CD4-positive, alpha-beta T cell treated with Interleukin-12 subunit alpha and Interleukin-12 subunit beta, for 1 hour (primary cell): ENCODE measurements at regions not wholly inside any gene's neighbourhood (a gene's known extent, or its start where the extent isn't known, plus 50 kb on each side); places are given as distances from the start of the nearest gene placed in this dataset.
"Not testable (repeated sequence)": the region's sequence is repeated elsewhere in the genome, so short reads cannot be mapped to it uniquely, and the experiment has no call there.

Experiments
- DNase-seq: peaks from one replicate; pipeline ENCODE4 v3.0.0-alpha.2; 2020

DNA sequence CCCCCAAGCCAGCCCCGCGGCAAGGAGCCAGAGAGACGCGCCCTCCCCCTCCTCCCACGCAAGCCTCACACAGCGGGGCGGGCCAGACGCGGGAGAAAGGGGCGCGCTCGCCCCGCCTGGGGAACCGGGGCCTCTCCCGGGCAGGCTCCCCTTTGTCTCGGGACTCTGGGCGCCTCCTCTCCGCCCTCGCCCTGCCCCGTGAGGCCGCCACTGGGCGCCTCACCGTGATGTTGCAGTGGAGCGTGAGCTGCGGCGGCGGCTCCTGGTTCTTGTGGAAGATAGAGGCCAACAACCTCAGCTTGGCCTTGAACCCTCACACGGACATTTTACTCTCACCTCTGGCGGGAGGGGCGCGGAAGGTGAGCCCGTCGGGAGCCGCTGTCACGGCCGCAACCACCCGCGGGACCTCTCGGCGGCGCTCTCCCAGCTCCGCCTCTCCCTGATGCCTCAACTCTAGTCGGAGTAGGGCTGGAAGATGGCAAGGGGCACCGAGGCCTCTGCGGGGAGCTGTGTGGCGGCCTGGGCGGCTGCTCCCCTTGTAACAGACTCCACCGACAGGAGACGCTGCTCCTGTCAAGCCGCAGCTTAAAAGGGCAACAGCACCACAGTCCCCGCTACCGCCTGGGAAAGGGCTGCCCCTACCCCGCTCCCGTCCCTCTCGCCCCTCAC, 179.2 kb upstream of the ZSCAN2 start:
- DNase-seq = not testable (repeated sequence)

DNA sequence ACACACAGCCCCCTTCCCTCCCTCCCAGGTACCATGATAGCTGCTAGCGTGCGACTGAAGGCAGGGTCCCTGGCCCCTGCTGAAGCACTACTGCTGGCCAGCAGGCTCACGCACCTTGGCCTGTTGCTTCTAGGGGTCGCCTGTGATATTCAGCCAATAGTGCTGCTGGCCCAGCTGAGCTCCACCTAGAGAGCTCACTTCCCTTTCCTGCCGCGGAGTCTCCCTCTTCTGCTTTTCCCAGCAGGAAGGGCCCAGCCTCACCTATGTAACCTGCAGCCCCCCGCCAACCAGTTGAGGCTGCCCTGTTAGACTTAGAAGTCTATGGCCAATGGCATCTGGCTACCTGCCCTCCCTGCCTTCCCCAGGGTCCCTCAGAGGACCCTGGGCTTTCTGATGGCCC, 175.5 kb upstream of the ZSCAN2 start:
- not testable (repeated sequence) for DNase-seq

DNA sequence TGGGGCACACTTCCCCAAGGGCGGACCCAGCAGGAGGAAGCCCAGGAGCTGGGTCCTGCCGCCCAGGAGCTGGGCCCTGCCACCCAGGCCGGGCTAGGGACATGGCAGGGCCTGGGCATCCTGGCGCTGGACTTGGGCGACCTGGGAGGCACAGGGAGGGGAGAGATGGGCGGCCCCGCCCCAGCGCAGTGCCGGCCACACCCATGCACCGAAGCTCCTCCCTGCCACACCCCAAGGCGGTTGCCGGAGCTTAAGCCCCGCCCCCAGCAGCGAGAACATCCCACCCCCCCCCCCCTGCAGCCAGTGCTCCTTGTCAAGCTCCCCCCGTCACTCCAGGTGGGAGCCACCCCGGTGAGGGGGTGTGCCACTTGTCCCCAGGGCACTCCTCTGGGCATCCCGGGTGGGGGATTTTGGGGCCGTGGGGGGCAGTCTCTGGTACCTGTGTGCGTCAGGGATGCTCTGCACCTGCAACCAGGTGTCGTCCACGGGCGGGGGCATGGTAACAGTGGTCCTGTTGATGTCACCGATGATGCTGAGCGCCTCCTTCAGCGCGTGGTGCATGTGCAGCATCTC, 127.4 kb upstream of the ZSCAN2 start:
- DNase-seq = not testable (repeated sequence)

DNA sequence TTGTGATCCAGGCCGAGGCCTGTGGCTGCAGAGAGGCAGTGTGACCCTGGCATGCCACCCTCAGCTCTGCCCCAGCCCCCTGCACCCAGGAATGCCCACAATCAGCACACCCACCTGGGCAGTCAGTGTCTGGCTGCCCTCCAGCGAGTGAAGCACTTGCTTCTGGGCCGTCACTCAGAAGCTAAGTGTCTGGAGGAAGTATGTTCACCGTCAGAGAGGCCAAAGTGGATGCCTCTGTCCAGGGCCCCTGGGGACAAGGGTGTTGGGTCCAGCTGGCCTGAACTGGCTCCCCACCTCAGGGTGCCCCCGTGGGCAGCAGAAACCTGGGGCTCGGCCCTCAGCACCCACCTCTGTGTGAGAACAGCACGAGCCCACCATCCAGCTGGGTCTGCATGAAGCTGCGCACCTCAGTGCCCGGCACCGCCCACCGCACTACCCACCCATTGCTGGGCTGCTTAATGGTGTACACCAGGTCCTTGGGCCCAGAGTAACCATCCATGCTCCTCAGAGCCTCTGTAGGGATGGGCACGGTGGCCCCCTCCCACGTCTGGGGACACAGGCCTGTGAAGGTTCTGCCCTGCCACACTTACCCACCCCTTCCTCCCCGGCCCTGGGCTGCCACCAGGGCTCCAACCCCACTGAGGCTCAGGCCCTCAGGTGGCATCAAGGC, 124.3 kb upstream of the ZSCAN2 start:
- not testable (repeated sequence) for DNase-seq

DNA sequence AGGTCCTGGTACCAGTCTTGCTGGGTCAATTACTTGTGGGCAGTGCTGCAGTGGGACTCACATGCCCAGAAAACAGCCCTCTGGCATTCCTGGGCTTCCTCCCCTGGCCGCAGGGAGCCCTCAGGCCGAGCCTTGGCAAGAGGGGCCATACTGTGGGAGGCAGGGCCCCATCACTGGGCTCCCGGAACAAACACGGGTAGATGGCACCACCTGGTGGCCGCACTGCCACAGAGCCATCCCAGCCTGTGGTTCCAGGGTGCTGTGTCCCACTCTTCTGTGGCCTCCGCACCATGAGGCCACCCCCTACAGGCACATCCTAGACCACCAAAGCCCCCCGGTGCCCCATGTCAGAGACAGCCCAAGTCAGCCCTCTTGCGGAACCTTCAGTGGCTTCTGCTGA, 123.3 kb upstream of the ZSCAN2 start:
- not testable (repeated sequence) for DNase-seq

DNA sequence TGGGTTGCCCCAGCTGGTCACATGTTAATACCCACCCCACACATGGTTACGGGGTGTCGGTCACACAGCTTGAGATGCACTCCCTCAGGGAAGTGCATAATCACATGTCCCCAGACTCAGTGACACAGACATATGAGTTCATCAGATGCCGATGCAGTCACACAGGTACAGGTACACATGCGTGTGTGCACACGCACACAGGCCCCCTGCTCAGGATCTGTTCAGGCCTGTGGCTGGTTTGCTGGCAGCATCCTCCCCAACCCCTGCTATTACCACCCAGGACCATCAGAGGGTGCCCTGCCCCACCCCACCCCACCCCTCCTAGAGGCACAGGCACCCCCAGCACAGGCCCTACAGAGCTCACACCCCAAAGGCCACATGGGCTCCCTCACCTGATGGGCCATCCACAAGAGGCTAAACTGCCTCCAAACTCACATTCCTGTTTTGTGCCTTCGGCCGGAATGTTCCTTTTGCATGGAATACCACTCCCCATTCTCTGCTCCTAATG, 120.6 kb upstream of the ZSCAN2 start:
- not testable (repeated sequence) for DNase-seq

DNA sequence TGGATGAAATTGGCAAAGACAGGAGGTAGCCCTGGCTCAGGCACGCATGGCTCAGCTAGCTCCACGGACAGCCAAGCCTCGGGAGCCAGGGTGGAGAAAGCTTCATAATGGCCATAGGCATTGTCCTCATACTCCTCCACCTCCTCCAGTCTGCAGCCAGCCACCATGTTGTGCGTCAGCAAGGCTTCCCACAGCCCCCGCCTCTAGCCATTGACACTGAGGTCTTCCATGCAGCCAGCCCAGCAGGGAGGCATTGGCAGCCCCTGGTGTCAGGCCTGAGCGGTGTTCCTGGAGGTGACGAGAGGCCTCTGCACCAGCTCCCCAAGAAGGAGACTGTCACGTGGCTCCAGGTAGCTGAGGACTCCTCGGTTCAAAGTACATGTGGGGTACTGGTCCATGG, 117.0 kb upstream of the ZSCAN2 start:
- DNase-seq = not testable (repeated sequence)

DNA sequence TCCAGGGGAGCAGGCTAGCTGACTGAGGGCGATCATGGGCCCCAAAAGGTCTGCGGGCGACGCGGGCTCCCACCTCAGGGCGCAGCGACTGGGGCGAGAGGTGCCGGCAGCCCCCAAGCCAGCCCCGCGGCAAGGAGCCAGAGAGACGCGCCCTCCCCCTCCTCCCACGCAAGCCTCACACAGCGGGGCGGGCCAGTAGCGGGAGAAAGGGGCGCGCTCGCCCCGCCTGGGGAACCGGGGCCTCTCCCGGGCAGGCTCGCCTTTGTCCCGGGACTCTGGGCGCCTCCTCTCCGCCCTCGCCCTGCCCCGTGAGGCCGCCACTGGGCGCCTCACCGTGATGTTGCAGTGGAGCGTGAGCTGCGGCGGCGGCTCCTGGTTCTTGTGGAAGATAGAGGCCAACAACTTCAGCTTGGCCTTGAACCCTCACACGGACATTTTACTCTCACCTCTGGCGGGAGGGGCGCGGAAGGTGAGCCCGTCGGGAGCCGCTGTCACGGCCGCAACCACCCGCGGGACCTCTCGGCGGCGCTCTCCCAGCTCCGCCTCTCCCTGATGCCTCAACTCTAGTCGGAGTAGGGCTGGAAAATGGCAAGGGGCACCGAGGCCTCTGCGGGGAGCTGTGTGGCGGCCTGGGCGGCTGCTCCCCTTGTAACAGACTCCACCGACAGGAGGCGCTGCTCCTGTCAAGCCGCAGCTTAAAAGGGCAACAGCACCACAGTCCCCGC, 100.5 kb upstream of the ZSCAN2 start:
- DNase-seq = peak; percentile 7

DNA sequence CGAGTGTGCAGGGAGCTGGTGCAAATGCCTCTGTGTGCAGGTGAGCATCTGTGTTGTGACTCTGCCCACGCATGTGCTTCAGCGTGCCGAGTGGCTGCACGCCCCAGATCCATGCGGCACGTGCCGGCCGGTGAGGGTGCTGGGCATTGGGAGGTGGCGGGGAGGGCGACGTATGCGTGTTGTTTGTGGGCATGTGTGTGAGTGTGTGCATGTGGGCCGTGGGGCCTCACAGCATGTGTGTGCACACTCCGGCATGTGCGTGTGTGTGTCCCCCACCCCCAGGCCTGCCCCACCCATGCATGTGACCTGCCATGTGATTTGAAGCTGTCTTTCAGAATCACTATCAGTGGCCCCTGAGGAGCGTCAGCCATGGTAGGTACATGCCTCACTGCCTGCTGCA, 97.7 kb upstream of the ZSCAN2 start:
- DNase-seq = not testable (repeated sequence)

DNA sequence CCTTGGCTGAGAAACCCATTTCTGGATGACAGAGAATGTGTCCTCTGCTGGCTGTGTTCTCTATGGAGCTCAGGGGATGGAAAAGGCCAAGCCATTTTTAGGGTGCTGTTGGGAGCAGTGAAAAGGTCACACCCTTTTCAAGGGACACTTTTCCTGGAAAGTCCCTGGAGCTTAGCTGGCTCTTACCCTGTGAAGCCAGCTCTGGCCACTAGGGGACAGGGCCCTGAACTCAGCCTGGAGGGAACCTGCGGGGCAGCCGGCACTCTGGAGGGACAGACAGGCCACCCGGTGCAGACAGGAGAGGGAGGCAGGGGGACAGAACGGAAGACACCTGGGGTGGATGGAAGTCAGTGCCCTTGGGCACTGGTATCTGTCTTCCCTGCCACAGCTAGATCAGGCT, 95.3 kb upstream of the ZSCAN2 start:
- DNase-seq = not testable (repeated sequence)

DNA sequence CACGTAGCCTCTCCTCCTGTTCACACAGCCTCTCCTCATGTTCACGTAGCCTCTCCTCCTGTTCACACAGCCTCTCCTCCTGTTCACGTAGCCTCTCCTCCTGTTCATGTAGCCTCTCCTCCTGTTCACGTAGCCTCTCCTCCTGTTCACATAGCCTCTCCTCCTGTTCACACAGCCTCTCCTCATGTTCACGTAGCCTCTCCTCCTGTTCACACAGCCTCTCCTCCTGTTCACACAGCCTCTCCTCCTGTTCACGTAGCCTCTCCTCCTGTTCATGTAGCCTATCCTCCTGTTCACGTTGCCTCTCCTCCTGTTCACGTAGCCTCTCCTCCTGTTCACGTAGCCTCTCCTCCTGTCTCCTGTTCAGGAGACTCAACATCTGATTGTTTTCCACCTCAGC, 88.5 kb upstream of the ZSCAN2 start:
- DNase-seq = not testable (repeated sequence)

DNA sequence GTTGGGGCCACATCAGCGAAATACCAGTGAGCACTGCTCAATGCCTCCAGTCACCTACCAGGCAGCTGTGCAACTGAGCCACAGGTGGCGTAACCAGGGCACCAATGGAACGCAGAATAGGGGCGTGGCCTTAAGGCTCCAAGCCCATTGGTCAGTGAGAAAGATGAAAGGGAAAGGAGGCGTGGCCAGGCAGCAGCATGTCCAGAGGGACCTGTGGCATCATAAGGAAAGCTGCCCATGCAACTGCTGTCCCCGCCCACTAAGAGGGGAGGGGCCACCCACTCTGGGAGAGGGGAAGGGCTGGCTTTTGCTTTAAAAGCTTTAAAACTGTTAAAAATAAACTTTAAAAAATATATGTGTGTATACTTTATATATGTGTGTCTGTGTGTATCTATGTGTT, 84.0 kb upstream of the ZSCAN2 start:
- not testable (repeated sequence) for DNase-seq

DNA sequence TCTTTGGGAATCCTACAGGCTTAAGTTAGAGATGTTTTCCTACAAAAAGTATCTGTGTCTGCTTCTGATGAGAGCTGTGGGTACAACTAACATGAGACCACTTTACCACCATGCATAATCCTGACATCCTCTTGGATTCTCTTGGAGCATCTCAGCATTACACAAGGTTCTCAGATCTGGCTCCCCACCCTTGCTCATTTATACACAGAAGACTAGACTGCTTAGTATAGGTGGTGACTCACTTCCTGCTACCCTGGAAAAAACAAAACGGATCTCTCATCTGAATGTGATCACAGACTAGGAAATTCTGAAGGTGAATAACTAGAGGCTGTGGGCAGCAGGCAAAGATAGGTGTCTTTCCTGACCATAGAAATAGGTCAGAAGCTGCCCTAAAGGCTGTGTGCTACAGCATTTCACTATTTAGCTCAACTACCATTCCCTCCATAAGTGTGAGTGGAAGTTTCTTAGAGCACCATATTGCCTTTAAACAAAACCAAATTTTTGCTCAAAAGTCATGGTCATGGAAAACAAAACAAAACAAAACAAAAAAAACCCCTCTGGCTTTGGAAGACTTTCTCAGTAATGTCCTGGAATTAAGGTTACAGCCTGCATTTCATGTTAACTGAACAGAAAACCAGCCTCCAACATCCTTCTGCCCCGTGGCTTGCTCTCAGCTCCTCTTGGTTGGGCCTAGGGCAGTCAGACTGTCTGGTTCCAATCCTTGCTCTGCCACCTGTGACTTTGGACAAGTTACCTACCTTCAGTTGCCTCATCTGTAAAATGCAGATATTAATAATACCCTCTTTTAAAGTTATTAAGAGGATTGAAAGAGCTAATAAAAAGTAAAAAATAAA, 75.1 kb upstream of the ZSCAN2 start:
- DNase-seq = not testable (repeated sequence)

DNA sequence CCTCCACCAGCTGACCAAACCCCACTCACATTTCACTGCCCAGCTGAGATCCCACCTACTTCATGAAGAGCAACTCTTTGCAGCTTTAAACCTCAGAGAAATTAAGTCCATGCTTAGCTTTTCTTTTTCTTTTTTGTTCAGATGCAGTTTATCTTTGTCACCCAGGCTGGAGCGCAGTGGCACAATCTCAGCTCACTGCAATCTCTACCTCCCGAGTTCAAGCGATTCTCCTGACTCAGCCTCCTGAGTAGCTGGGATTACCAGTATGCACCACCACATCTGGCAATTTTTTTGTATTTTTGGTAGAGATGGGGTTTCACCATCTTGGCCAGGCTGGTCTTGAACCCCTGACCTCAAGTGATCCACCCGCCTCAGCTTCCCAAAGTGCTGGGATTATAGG, 70.1 kb upstream of the ZSCAN2 start:
- DNase-seq = not testable (repeated sequence)

DNA sequence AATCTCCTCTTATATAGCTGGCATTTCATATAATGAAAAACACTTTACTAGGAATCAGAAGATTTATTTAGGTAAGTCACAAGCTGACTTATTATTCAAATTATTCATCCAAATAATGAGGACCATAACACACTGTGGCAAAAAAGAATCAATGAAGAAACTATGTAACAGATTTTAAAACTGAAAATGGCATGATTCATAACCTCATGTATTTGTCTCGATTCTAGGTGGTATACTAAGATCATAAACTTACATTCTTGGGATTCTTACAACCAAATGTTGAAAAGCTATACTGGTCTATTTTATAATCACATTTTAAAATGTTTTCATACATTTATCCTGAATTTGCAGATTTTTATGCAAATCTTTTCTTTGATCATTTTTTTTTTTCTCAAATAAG, 69.6 kb upstream of the ZSCAN2 start:
- not testable (repeated sequence) for DNase-seq

DNA sequence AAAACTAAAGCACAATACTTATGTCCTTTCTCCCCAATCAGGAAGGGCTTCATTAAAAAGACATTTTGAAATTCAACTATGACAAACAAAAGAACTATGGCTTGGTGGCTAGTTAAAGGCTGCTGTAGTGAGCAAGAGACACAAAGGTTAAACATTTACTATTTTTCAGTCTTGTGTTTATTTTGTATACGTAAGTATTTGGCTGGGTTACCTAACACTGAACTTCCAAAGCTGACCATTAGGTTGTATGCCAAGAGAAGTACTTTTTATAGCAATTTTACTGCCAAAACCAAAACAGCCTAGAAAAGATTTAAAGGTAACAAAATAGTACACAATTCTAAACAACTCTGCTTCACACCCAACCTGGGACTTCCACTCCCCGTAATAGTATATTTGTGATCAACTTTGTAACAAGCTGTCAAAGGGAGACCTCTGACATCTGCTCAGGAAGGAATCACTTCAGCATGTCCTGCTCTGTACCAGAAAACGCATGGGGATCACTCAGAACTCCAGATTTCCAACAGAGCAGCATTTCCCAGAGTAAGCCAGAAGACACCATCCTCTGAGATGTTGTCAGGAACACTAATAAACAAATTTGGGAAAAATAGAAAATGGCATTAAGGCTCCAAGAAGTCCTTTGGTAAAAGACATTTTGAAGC, 69.0 kb upstream of the ZSCAN2 start:
- DNase-seq = not testable (repeated sequence)

DNA sequence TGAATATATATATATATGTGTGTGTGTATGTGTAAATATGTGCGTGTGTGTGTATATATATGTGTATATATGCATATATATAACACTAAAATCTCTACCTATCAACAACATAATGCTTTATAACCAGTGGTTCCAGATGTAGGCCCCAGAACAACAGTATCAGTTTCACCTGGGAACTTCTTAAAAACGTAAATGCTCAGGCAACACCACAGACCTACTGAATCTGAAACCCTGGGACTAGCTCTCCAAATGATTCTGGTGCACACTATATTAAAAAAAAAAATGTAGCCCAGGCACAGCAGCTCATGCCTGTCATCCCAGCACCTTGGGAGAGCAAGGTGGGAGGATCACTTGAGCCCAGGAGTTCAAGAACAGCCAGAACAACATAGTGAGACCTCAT, 67.1 kb upstream of the ZSCAN2 start:
- DNase-seq = not testable (repeated sequence)

DNA sequence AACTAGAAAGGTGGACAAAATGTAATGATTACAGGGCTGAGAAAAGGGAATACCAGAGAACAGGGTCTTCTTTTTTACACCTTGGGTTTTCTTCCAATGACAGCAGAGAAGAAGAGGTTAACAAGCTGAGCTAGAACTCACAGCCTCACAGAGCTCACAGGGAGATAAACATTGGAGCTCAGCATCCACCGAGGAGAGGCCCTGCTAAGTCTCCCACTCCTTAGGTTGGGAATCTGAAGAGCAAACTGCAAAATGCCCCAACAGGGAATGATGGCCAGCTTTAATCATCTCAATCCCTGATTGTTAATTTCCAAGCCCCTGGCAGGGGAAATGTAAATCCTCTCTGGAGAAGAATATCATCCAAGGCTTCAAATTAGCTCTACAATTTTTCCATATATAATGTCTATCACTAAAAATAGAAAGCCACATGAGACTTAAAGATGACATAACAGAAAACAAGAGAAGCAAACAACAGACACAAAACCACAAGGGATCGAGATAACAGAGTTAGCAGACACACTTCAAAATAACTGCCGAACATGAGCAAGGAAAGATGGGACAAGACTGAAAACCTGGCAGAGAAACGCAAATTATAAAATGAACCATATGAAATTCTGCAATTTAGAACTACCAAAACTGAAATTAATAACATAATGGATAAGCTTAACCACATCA, 66.1 kb upstream of the ZSCAN2 start:
- not testable (repeated sequence) for DNase-seq

DNA sequence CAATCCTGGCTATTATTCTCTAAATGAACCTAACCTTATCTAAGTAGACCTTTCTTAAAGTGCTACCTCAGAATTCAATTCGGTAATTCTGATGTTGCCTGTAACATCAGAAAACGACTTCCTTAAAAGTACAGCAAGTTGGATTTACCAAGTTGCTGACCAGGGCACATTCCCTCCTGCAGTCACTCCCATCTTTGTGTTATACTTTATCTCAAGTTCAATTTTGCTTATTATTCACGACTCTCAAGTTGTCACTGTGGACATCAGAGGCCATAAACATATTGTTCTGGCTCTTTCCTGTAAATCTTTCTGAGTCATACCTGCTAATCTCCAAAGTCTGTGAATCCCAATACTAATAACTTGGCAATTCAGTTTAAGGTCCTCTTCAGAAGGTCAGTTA, 64.6 kb upstream of the ZSCAN2 start:
- DNase-seq = not testable (repeated sequence)

DNA sequence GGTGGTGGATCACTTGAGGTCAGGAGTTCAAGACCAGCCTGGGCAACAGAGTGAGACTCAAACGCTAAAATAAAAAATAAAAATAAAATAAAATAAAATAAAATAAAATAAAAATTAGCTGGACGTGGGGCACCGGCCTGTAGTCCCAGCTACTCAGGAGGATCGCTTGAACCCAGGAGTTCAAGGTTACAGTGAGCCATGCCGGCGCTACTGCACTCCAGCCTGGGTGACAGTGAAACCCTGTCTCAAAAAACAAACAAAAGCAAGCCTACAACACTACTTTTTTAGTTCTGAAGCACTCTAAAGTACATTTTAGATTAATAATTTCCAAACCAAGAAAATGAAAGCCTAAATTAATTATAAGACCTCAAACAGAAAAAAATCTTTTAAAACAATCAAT, 56.2 kb upstream of the ZSCAN2 start:
- not testable (repeated sequence) for DNase-seq

DNA sequence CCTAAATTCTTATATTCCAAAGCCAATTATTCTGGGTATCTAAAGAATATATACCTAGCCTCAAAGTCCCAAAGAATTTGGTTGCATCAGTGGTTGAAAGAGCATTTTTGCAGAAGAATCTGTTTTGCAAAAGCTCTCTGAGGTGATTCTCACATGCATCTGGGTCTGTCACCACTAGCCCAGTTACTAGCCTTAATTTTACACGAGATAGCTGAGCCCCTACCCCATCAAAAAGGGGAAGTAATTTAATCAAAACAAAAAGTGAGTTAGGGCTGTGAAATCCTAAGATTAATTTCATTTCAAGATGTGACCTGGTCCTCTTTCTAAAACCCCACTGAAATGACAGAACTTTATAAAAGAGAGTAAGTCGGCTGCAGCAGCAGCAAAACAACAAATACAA, 53.7 kb upstream of the ZSCAN2 start:
- DNase-seq = not testable (repeated sequence)
